WTC11 (cell line): ENCODE measurements at regions not wholly inside any gene's neighbourhood (a gene's known extent, or its start where the extent isn't known, plus 50 kb on each side); places are given as distances from the start of the nearest gene placed in this dataset.

Source experiments
- ATAC-seq: fragments of 200-7000 bp; cut with Tn5 transposase; 2 replicates; pipeline ENCODE4 v1.10.0; 2021; ENCODE audit warnings: mild to moderate bottlenecking, moderate library complexity
- CTCF ChIA-PET: fragments of 300-600 bp; sonication (Branson Sonifier 250); formaldehyde crosslinking; loops from one replicate; lab custom pipeline; 2021; ENCODE audit warnings: antibody characterized with exemption; lab: Charles Lee
- POLR2A ChIA-PET: fragments of 350-600 bp; sonication (Branson Sonifier 250); formaldehyde crosslinking; loops from one replicate; lab custom pipeline; 2021; ENCODE audit warnings: antibody characterized with exemption; lab: Charles Lee
- DNase-seq: peaks from one replicate; pipeline ENCODE4 v3.0.0; 2021; ENCODE audit warnings: low spot score
- H3K27ac Mint-ChIP-seq: 2 replicates; pipeline ENCODE4 v1.8.0; 2021; ENCODE audit warnings: mixed read lengths
- H3K27me3 Mint-ChIP-seq: 2 replicates; pipeline ENCODE4 v1.8.0; 2021; ENCODE audit warnings: low read depth, mild to moderate bottlenecking, moderate library complexity, mixed read lengths
- H3K36me3 Mint-ChIP-seq: 2 replicates; pipeline ENCODE4 v1.8.0; 2021; ENCODE audit warnings: mixed read lengths
- H3K4me1 Mint-ChIP-seq: 2 replicates; pipeline ENCODE4 v1.8.0; 2022; ENCODE audit warnings: mixed read lengths
- H3K4me3 Mint-ChIP-seq: 2 replicates; pipeline ENCODE4 v1.8.0; 2021; ENCODE audit warnings: mild to moderate bottlenecking, moderate library complexity, mixed read lengths
- H3K9me3 Mint-ChIP-seq: 2 replicates; pipeline ENCODE4 v1.8.0; 2021; ENCODE audit warnings: mixed read lengths
- AFF4 ChIP-seq: sonication (generic); formaldehyde crosslinking; IDR thresholded peaks from 2 replicates; pipeline ENCODE4 v1.8.1; 2023; ENCODE audit warnings: mild to moderate bottlenecking, missing genetic modification reagents, borderline replicate concordance
- ATF3 ChIP-seq: sonication (generic); formaldehyde crosslinking; conservative IDR thresholded peaks from 2 replicates; pipeline ENCODE4 v1.8.1; 2022; ENCODE audit warnings: mild to moderate bottlenecking, missing genetic modification reagents
- ATF6 ChIP-seq: sonication (generic); formaldehyde crosslinking; IDR thresholded peaks from 2 replicates; pipeline ENCODE4 v1.8.1; 2023; ENCODE audit warnings: mild to moderate bottlenecking, missing genetic modification reagents
- E2F4 ChIP-seq: sonication (generic); formaldehyde crosslinking; IDR thresholded peaks from 2 replicates; pipeline ENCODE4 v1.8.1; 2022; ENCODE audit warnings: low read depth, mild to moderate bottlenecking, moderate library complexity, missing genetic modification reagents, borderline replicate concordance
- GTF2I ChIP-seq: fragments of 250-450 bp; sonication (Bioruptor Pico); conservative IDR thresholded peaks from 2 replicates; pipeline ENCODE4 v1.4.0; 2021; ENCODE audit warnings: mild to moderate bottlenecking
- KAT7 ChIP-seq: sonication (generic); formaldehyde crosslinking; IDR thresholded peaks from 2 replicates; pipeline ENCODE4 v1.8.1; 2023; ENCODE audit warnings: missing genetic modification reagents, mild to moderate bottlenecking, borderline replicate concordance
- MXD4 ChIP-seq: fragments of 250-450 bp; sonication (Bioruptor Pico); IDR thresholded peaks from 2 replicates; pipeline ENCODE4 v1.8.0; 2021; ENCODE audit warnings: mild to moderate bottlenecking, moderate library complexity, borderline replicate concordance
- NFATC4 ChIP-seq: fragments of 250-450 bp; sonication (Bioruptor Pico); IDR thresholded peaks from 2 replicates; pipeline ENCODE4 v1.9.0; 2021; ENCODE audit warnings: mild to moderate bottlenecking
- SMAD3 ChIP-seq: sonication (generic); formaldehyde crosslinking; IDR thresholded peaks from 2 replicates; pipeline ENCODE4 v1.8.0; 2022; ENCODE audit warnings: missing genetic modification reagents, mild to moderate bottlenecking, borderline replicate concordance
- SOX15 ChIP-seq: fragments of 250-450 bp; sonication (Bioruptor Pico); IDR thresholded peaks from 2 replicates; pipeline ENCODE4 v1.9.0; 2021; ENCODE audit warnings: mild to moderate bottlenecking
- STAT6 ChIP-seq: sonication (generic); formaldehyde crosslinking; conservative IDR thresholded peaks from 2 replicates; pipeline ENCODE4 v1.8.1; 2023; ENCODE audit warnings: mild to moderate bottlenecking, low read depth, missing genetic modification reagents, moderate library complexity
- ZNF317 ChIP-seq: sonication (generic); formaldehyde crosslinking; IDR thresholded peaks from 2 replicates; pipeline ENCODE4 v1.8.1; 2023; ENCODE audit warnings: low read depth, mild to moderate bottlenecking, moderate library complexity, missing genetic modification reagents, borderline replicate concordance
- ZNF512 ChIP-seq: sonication (generic); formaldehyde crosslinking; IDR thresholded peaks from 2 replicates; pipeline ENCODE4 v1.8.1; 2022; ENCODE audit warnings: missing genetic modification reagents, borderline replicate concordance
- ZNF532 ChIP-seq: fragments of 250-450 bp; sonication (Bioruptor Pico); IDR thresholded peaks from 2 replicates; pipeline ENCODE4 v1.9.0; 2021; ENCODE audit warnings: mild to moderate bottlenecking, borderline replicate concordance
- ZNF671 ChIP-seq: fragments of 250-450 bp; sonication (Bioruptor Pico); IDR thresholded peaks from 2 replicates; pipeline ENCODE4 v1.8.0; 2021; ENCODE audit warnings: mild to moderate bottlenecking

- Mint-ChIP-seq H3K9me3 (no peaks in the 10 kb centered on the region), H3K36me3 (no peaks in the 10 kb centered on the region), H3K4me1 (peaks cover 11% of the 10 kb centered on the region), H3K27me3 (no peaks in the 10 kb centered on the region), H3K4me3 (no peak overlapping the region), H3K27ac (no peak overlapping the region)
- ChIA-PET POLR2A (no interaction called here), CTCF (interaction anchor here (1.1 kb wide), 1 partner anchor 63 kb away, joined by 3 read pairs; no protein-coding TSS in a partner anchor)
- ATAC-seq (no peak), DNase-seq (no peak)
- TF ChIP-seq KAT7 (no peak), MXD4 (CRISPR knock-in tag) (no peak), ZNF671 (CRISPR knock-in tag) (no peak), SMAD3 (CRISPR knock-in tag) (no peak), GTF2I (no peak), ATF6 (no peak), ZNF317 (CRISPR knock-in tag) (no peak), STAT6 (no peak), ATF3 (CRISPR knock-in tag) (no peak), AFF4 (no peak), E2F4 (CRISPR knock-in tag) (no peak), ZNF512 (CRISPR knock-in tag) (no peak), SOX15 (CRISPR knock-in tag) (no peak), NFATC4 (no peak), ZNF532 (no peak)
Measured at GRCh38 chr2:58699411-58699810, 458.3 kb upstream of the FANCL start.
